ENCODE measurements at regions not wholly inside any gene's neighbourhood (a gene's known extent, or its start where the extent isn't known, plus 50 kb on each side); places are given as distances from the start of the nearest gene placed in this dataset.

DNA sequence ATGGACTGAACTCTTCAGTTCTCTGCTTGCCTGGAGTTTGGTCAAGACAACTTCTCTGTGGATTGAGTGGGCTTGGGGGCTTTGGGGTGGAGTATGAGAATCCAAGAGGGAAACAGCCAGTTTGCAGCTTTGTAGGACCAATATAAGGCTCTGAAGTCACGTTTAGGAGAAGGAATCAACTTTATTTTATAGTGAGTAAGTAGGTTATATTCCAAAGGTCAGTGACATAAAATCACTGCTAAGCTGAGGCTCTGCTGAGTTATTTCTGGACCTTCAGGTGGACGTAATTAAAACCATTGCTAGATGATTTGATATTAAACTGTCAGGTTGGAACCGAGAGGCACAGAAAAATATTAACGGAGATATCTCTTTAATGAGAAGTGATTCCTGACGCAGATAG is 514.4 kb downstream of the DMAC1 start:
- no peaks in the 10 kb centered on the region for H3K36me3 ChIP-seq (ENCODE audit: control insufficient read depth, insufficient read depth, low read length)
- H3K27me3 ChIP-seq (ENCODE audit: control insufficient read depth, insufficient read depth, low read length), result no peaks in the 10 kb centered on the region
- no peaks in the 10 kb centered on the region for H3K9me3 ChIP-seq (ENCODE audit: control insufficient read depth, low read length)
- TF ChIP-seq, protein P1, sequence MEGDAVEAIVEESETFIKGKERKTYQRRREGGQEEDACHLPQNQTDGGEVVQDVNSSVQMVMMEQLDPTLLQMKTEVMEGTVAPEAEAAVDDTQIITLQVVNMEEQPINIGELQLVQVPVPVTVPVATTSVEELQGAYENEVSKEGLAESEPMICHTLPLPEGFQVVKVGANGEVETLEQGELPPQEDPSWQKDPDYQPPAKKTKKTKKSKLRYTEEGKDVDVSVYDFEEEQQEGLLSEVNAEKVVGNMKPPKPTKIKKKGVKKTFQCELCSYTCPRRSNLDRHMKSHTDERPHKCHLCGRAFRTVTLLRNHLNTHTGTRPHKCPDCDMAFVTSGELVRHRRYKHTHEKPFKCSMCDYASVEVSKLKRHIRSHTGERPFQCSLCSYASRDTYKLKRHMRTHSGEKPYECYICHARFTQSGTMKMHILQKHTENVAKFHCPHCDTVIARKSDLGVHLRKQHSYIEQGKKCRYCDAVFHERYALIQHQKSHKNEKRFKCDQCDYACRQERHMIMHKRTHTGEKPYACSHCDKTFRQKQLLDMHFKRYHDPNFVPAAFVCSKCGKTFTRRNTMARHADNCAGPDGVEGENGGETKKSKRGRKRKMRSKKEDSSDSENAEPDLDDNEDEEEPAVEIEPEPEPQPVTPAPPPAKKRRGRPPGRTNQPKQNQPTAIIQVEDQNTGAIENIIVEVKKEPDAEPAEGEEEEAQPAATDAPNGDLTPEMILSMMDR (IDR thresholded peaks at IDR 0.05), result no peak
- H3K4me3 ChIP-seq (ENCODE audit: low read depth, low read length), result no peak overlapping the region
- H3K79me2 ChIP-seq, result no peaks in the 10 kb centered on the region
- no peak overlapping the region for H3K9ac ChIP-seq
- H3K4me1 ChIP-seq, result no peaks in the 10 kb centered on the region
- H3K4me2 ChIP-seq (ENCODE audit: low read length), result no peak overlapping the region
- H2AFZ ChIP-seq, result no peak overlapping the region
- no peak overlapping the region for H3K27ac ChIP-seq

DNA sequence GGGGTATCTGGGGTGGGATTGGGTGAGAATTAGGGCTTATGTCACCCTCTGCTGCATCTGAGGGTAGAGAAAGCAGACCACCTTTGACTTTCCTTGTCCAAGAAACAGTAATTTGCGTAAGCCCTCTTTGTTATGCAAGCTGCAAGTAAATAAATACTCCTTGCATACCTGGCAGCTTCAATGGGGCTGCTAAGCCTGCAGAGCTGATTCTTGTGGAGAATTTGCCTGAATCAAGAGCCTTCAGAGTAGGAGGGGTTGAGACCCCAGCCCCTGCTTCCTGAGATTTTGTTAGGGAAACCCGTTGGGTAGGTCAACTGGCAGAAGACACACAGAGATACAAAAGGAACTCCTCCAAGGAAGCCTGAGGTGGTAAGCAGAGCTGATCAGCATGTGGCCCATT is 515.1 kb downstream of the DMAC1 start:
- no peak overlapping the region for H3K4me2 ChIP-seq (ENCODE audit: low read length)
- TF ChIP-seq, protein P1 (IDR thresholded peaks at IDR 0.05), result no peak
- no peak overlapping the region for H3K9ac ChIP-seq
- H3K27ac ChIP-seq, result no peak overlapping the region
- no peaks in the 10 kb centered on the region for H3K79me2 ChIP-seq
- no peak overlapping the region for H3K4me3 ChIP-seq (ENCODE audit: low read depth, low read length)
- H3K9me3 ChIP-seq (ENCODE audit: control insufficient read depth, low read length), result no peaks in the 10 kb centered on the region
- no peaks in the 10 kb centered on the region for H3K36me3 ChIP-seq (ENCODE audit: control insufficient read depth, insufficient read depth, low read length)
- no peaks in the 10 kb centered on the region for H3K27me3 ChIP-seq (ENCODE audit: control insufficient read depth, insufficient read depth, low read length)
- no peak overlapping the region for H2AFZ ChIP-seq
- no peaks in the 10 kb centered on the region for H3K4me1 ChIP-seq

GRCh38 chr9:7284117-7284516 is 515.5 kb downstream of the DMAC1 start:
- no peak overlapping the region for H3K4me2 ChIP-seq (ENCODE audit: low read length)
- H3K4me1 ChIP-seq, result no peaks in the 10 kb centered on the region
- H3K27me3 ChIP-seq (ENCODE audit: control insufficient read depth, insufficient read depth, low read length), result no peaks in the 10 kb centered on the region

GRCh38 chr9:7273575-7273974 is 515.8 kb downstream of the KDM4C start:
- Histone ChIP-seq H3K9me3 (ENCODE audit: control insufficient read depth, low read length) (no peaks in the 10 kb centered on the region), H3K4me1 (no peaks in the 10 kb centered on the region), H2AFZ (no peak overlapping the region), H3K36me3 (ENCODE audit: control insufficient read depth, insufficient read depth, low read length) (no peaks in the 10 kb centered on the region), H3K9ac (no peak overlapping the region), H3K79me2 (no peaks in the 10 kb centered on the region), H3K27me3 (ENCODE audit: control insufficient read depth, insufficient read depth, low read length) (no peaks in the 10 kb centered on the region), H3K4me2 (ENCODE audit: low read length) (no peak overlapping the region), H3K4me3 (ENCODE audit: low read depth, low read length) (no peak overlapping the region), H3K27ac (no peak overlapping the region)
- TF ChIP-seq, protein P1 (IDR thresholded peaks at IDR 0.05), result no peak

More at GRCh38 chr9:7284117-7284516, 515.5 kb downstream of the DMAC1 start:
- Histone ChIP-seq H3K9me3 (ENCODE audit: control insufficient read depth, low read length) (no peaks in the 10 kb centered on the region), H2AFZ (no peak overlapping the region), H3K36me3 (ENCODE audit: control insufficient read depth, insufficient read depth, low read length) (no peaks in the 10 kb centered on the region), H3K9ac (no peak overlapping the region), H3K4me3 (ENCODE audit: low read depth, low read length) (no peak overlapping the region), H3K79me2 (no peaks in the 10 kb centered on the region), H3K27ac (no peak overlapping the region)
- TF ChIP-seq, protein P1 (IDR thresholded peaks at IDR 0.05), result no peak

DNA sequence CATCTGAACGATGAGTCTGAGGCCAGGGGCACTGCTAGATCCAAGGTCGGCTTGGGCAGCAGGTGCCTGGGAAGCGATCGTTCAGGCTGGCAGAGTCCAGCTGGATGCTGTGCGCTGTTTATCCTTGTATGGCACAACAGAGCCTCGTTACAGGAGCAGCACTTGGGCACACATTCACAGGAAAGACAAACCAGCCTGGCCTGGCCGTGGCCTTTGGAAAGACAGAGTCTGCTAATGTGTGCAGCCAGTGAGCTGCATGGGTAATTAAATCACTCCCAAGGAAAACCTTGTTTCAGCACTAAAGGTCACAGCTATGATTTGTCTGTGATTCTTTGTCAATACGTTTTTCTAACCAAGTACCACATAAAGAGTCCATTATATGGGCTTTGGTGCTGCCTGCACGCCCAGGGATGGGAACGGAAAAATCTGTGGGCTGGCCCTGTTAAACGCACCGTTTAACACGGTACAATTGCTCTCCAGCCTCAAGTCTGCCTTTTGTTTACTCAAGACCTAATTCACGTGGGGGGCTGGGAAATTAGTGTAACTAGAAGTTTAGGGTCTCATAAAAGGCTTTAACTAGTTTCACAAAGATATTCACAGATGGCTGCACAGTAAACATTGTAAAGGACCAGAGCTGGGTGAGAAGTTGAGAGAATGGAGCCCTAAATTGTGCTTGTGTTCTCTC is 509.3 kb downstream of the KDM4C start:
- no peaks in the 10 kb centered on the region for H3K27me3 ChIP-seq (ENCODE audit: control insufficient read depth, insufficient read depth, low read length)
- no peaks in the 10 kb centered on the region for H3K4me1 ChIP-seq
- H3K9ac ChIP-seq, result no peak overlapping the region
- H3K4me3 ChIP-seq (ENCODE audit: low read depth, low read length), result no peak overlapping the region
- TF ChIP-seq, protein P1 (IDR thresholded peaks at IDR 0.05), result no peak
- H3K79me2 ChIP-seq, result no peaks in the 10 kb centered on the region
- no peak overlapping the region for H2AFZ ChIP-seq
- no peaks in the 10 kb centered on the region for H3K9me3 ChIP-seq (ENCODE audit: control insufficient read depth, low read length)
- H3K36me3 ChIP-seq (ENCODE audit: control insufficient read depth, insufficient read depth, low read length), result no peaks in the 10 kb centered on the region
- H3K4me2 ChIP-seq (ENCODE audit: low read length), result no peak overlapping the region
- no peak overlapping the region for H3K27ac ChIP-seq
